Vagina (tissue), 2 donors: ENCODE measurements at regions not wholly inside any gene's neighbourhood (a gene's known extent, or its start where the extent isn't known, plus 50 kb on each side); places are given as distances from the start of the nearest gene placed in this dataset.

Source experiments
- POLR2A ChIP-seq, 2 donors: fragments of 450-650 bp; IDR thresholded peaks; one replicate each; pipeline ENCODE4 v1.6.1; 2017; ENCODE audit warnings: antibody characterized with exemption in 2 of 2, mild to moderate bottlenecking in 2 of 2, moderate library complexity in 2 of 2
- TF ChIP-seq, protein P1 (sequence below), 3 experiments: fragments of 450-650 bp in 2 of 3; fragments of 200-600 bp in 1 of 3; sonication (generic) in 1 of 3; IDR thresholded peaks; one replicate each; pipeline ENCODE4 v1.5.1; 2017 to 2019; ENCODE audit warnings: antibody characterized with exemption in 3 of 3, mild to moderate bottlenecking in 2 of 3, moderate library complexity in 2 of 3

DNA sequence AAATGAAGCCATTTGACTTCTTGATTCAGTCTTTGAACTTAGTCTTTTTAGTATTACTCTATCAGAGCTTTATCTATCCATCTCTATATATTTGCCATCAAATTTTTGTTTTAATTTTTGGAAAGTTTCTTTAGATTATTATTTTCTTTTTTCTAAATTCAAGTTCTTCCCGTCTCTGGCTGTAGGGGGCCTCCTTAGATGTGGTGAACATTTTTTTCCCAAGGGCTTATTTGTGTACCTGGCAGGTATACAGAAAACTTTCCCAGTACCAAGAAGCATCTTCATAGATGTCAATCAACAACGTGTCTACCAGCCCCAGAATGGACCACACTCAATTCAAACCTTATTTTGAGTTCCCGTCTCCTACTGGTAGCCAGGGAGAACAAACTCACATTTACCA lies 486.8 kb upstream of the CNTN4 start:
- TF ChIP-seq, protein P1, sequence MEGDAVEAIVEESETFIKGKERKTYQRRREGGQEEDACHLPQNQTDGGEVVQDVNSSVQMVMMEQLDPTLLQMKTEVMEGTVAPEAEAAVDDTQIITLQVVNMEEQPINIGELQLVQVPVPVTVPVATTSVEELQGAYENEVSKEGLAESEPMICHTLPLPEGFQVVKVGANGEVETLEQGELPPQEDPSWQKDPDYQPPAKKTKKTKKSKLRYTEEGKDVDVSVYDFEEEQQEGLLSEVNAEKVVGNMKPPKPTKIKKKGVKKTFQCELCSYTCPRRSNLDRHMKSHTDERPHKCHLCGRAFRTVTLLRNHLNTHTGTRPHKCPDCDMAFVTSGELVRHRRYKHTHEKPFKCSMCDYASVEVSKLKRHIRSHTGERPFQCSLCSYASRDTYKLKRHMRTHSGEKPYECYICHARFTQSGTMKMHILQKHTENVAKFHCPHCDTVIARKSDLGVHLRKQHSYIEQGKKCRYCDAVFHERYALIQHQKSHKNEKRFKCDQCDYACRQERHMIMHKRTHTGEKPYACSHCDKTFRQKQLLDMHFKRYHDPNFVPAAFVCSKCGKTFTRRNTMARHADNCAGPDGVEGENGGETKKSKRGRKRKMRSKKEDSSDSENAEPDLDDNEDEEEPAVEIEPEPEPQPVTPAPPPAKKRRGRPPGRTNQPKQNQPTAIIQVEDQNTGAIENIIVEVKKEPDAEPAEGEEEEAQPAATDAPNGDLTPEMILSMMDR (IDR thresholded peaks at IDR 0.05): no peak
- no peak for TF ChIP-seq POLR2A (IDR thresholded peaks at IDR 0.05)
